ENCODE measurements at regions not wholly inside any gene's neighbourhood (a gene's known extent, or its start where the extent isn't known, plus 50 kb on each side); places are given as distances from the start of the nearest gene placed in this dataset.

GRCh38 chr4:26140150-26140898 lies 180.5 kb upstream of the RBPJ start:
- peaks cover 0 to 1% of the 10 kb centered on the region in 2 donors for H3K27me3 Mint-ChIP-seq
- Histone ChIP-seq H3K27ac (ENCODE audit: low read depth, low read length) (no peak overlapping the region), H3K4me3 (ENCODE audit: low read length) (no peak overlapping the region), H3K36me3 (ENCODE audit: insufficient read depth, low read length) (no peaks in the 10 kb centered on the region), H3K27me3 (ENCODE audit: insufficient read depth, low read length, poor library complexity, severe bottlenecking) (no peaks in the 10 kb centered on the region), H3K9me3 (ENCODE audit: low read length) (no peaks in the 10 kb centered on the region), H3K4me1 (ENCODE audit: insufficient read depth, low read length) (no peaks in the 10 kb centered on the region)
- no peak for DNase-seq
- no peak overlapping the region for H3K4me3 Mint-ChIP-seq
- ChIA-PET POLR2A (no interaction called here), CTCF (no interaction called here)
- H3K4me1 Mint-ChIP-seq, result peaks cover 9 to 11% (median 10%) of the 10 kb centered on the region in 3 donors
- no peaks in the 10 kb centered on the region for H3K9me3 Mint-ChIP-seq
- no peak overlapping the region for H3K27ac Mint-ChIP-seq
- H3K36me3 Mint-ChIP-seq, result peaks cover 0 to 4% (median 1%) of the 10 kb centered on the region in 3 donors

- peak overlapping the region in 2 of 8 donors; percentile 4 to 62 for H3K27ac Mint-ChIP-seq
- CTCF ChIA-PET, result interaction anchor here (1.0 kb wide), 1 partner anchor 13 kb away, joined by 3 read pairs; no protein-coding TSS in a partner anchor
- no peak for DNase-seq
- Histone ChIP-seq H3K4me3 (ENCODE audit: low read length) (no peak overlapping the region), H3K27ac (ENCODE audit: low read depth, low read length) (no peak overlapping the region), H3K27me3 (ENCODE audit: insufficient read depth, low read length, poor library complexity, severe bottlenecking) (no peaks in the 10 kb centered on the region), H3K36me3 (ENCODE audit: insufficient read depth, low read length) (no peaks in the 10 kb centered on the region), H3K4me1 (ENCODE audit: insufficient read depth, low read length) (no peaks in the 10 kb centered on the region), H3K9me3 (ENCODE audit: low read length) (no peaks in the 10 kb centered on the region)
- peaks cover 0 to 1% (median 0%) of the 10 kb centered on the region in 3 donors for H3K36me3 Mint-ChIP-seq
- no peaks in the 10 kb centered on the region for H3K9me3 Mint-ChIP-seq
- H3K4me1 Mint-ChIP-seq, result peaks cover 11 to 13% (median 13%) of the 10 kb centered on the region in 3 donors
- POLR2A ChIA-PET, result no interaction called here
- H3K27me3 Mint-ChIP-seq, result peaks cover 0 to 1% of the 10 kb centered on the region in 2 donors
- H3K4me3 Mint-ChIP-seq, result no peak overlapping the region
Measured at GRCh38 chr4:26141051-26141721, 179.6 kb upstream of the RBPJ start.

- H3K27me3 Mint-ChIP-seq, result peaks cover 0 to 1% of the 10 kb centered on the region in 2 donors
- no peak for DNase-seq
- H3K27ac ChIP-seq (ENCODE audit: low read depth, low read length), result no peak overlapping the region
- ChIA-PET CTCF (interaction anchor here (0.8 to 1.0 kb wide), 2 partner anchors 10 to 14 kb away, joined by 3 read pairs; no protein-coding TSS in a partner anchor), POLR2A (no interaction called here)
- H3K36me3 ChIP-seq (ENCODE audit: insufficient read depth, low read length), result no peaks in the 10 kb centered on the region
- H3K9me3 Mint-ChIP-seq, result no peaks in the 10 kb centered on the region
- H3K27me3 ChIP-seq (ENCODE audit: insufficient read depth, low read length, poor library complexity, severe bottlenecking), result no peaks in the 10 kb centered on the region
- H3K4me1 Mint-ChIP-seq, result peaks cover 11 to 13% (median 13%) of the 10 kb centered on the region in 3 donors
- no peaks in the 10 kb centered on the region for H3K9me3 ChIP-seq (ENCODE audit: low read length)
- H3K4me1 ChIP-seq (ENCODE audit: insufficient read depth, low read length), result no peaks in the 10 kb centered on the region
- peak overlapping the region in 1 of 7 donors; percentile 48 for H3K4me3 Mint-ChIP-seq
- no peak overlapping the region for H3K4me3 ChIP-seq (ENCODE audit: low read length)
- H3K27ac Mint-ChIP-seq, result peak overlapping the region in 4 of 8 donors; percentile 4 to 64 (median 19)
- peaks cover 0 to 5% (median 1%) of the 10 kb centered on the region in 3 donors for H3K36me3 Mint-ChIP-seq
Measured at GRCh38 chr4:26141911-26142638, 178.7 kb upstream of the RBPJ start.

- no peak overlapping the region for H3K4me3 ChIP-seq (ENCODE audit: low read length)
- peak overlapping the region in 1 of 8 donors; percentile 37 for H3K27ac Mint-ChIP-seq
- H3K27me3 ChIP-seq (ENCODE audit: insufficient read depth, low read length, poor library complexity, severe bottlenecking), result no peaks in the 10 kb centered on the region
- POLR2A ChIA-PET, result no interaction called here
- H3K36me3 Mint-ChIP-seq, result peaks cover 0 to 5% (median 1%) of the 10 kb centered on the region in 3 donors
- CTCF ChIA-PET, result interaction anchor here (0.7 kb wide), 1 partner anchor 156 kb away, joined by 3 read pairs; no protein-coding TSS in a partner anchor
- H3K36me3 ChIP-seq (ENCODE audit: insufficient read depth, low read length), result no peaks in the 10 kb centered on the region
- H3K4me1 ChIP-seq (ENCODE audit: insufficient read depth, low read length), result no peaks in the 10 kb centered on the region
- no peak for DNase-seq
- peaks cover 11 to 13% (median 13%) of the 10 kb centered on the region in 3 donors for H3K4me1 Mint-ChIP-seq
- no peak overlapping the region for H3K4me3 Mint-ChIP-seq
- H3K27ac ChIP-seq (ENCODE audit: low read depth, low read length), result no peak overlapping the region
- no peaks in the 10 kb centered on the region for H3K9me3 ChIP-seq (ENCODE audit: low read length)
- H3K9me3 Mint-ChIP-seq, result no peaks in the 10 kb centered on the region
- peaks cover 0 to 1% of the 10 kb centered on the region in 2 donors for H3K27me3 Mint-ChIP-seq
Measured at GRCh38 chr4:26144526-26145155, 176.2 kb upstream of the RBPJ start.

GRCh38 chr4:26145212-26145611 lies 175.6 kb upstream of the RBPJ start:
- no peaks in the 10 kb centered on the region for H3K9me3 ChIP-seq (ENCODE audit: low read length)
- H3K27me3 ChIP-seq (ENCODE audit: insufficient read depth, low read length, poor library complexity, severe bottlenecking), result no peaks in the 10 kb centered on the region
- CTCF ChIA-PET, result interaction anchor here (0.7 kb wide), 1 partner anchor 157 kb away, joined by 3 read pairs; no protein-coding TSS in a partner anchor
- no peak for DNase-seq
- Mint-ChIP-seq H3K36me3 (peaks cover 0 to 5% (median 1%) of the 10 kb centered on the region in 3 donors), H3K27ac (peak overlapping the region in 1 of 8 donors; percentile 25), H3K4me1 (peaks cover 11 to 13% (median 13%) of the 10 kb centered on the region in 3 donors), H3K27me3 (peaks cover 0 to 1% of the 10 kb centered on the region in 2 donors), H3K9me3 (no peaks in the 10 kb centered on the region), H3K4me3 (peak overlapping the region in 1 of 7 donors; percentile 5)
- H3K4me1 ChIP-seq (ENCODE audit: insufficient read depth, low read length), result no peaks in the 10 kb centered on the region
- POLR2A ChIA-PET, result no interaction called here
- no peak overlapping the region for H3K27ac ChIP-seq (ENCODE audit: low read depth, low read length)
- H3K36me3 ChIP-seq (ENCODE audit: insufficient read depth, low read length), result no peaks in the 10 kb centered on the region
- H3K4me3 ChIP-seq (ENCODE audit: low read length), result no peak overlapping the region

DNA sequence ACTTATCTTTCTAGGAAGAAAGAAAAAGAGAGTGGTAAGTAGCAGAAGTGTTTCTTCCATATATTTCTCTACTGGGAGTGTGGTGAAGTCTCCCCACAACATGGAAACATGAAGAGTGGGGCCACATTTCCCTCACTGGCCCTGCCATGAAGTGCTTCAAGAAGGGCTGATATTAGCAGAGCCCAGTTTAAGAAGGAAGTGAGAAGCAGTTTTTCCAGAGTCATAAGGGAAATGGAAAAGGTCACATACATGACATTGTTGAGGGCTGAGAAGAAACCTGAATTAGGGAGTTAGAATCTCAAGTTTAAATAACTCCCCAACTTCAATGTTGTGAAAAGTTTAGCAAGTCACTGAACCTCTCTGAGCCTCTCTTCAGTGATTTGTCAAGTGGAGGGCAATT lies 171.9 kb upstream of the RBPJ start:
- POLR2A ChIA-PET, result no interaction called here

DNA sequence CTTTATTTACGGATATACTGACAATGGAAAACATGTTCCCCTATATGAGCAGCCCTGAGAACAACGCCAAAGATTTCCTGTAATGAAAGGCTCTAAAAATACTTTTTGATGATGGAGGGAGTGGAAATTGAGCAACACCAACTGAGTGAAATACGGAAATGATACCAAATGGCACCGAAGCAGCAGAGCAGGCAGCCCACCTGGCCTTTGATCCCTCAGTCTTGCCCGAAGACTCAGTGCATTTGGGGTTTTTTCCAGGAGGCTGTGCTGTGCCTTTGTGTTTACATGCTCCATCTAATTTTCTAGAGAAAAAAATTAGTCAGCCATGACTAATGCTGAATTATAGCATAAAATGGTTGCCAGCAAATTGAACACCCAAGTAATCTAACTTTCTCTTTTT lies 169.9 kb upstream of the RBPJ start:
- Histone ChIP-seq H3K27me3 (ENCODE audit: insufficient read depth, low read length, poor library complexity, severe bottlenecking) (no peaks in the 10 kb centered on the region), H3K4me1 (ENCODE audit: insufficient read depth, low read length) (no peaks in the 10 kb centered on the region), H3K27ac (ENCODE audit: low read depth, low read length) (no peak overlapping the region), H3K4me3 (ENCODE audit: low read length) (no peak overlapping the region), H3K9me3 (ENCODE audit: low read length) (no peaks in the 10 kb centered on the region), H3K36me3 (ENCODE audit: insufficient read depth, low read length) (no peaks in the 10 kb centered on the region)
- Mint-ChIP-seq H3K9me3 (no peaks in the 10 kb centered on the region), H3K36me3 (peaks cover 0 to 5% (median 0%) of the 10 kb centered on the region in 3 donors), H3K27me3 (no peaks in the 10 kb centered on the region), H3K4me3 (no peak overlapping the region), H3K4me1 (peaks cover 0 to 5% (median 2%) of the 10 kb centered on the region in 3 donors), H3K27ac (peak overlapping the region in 1 of 8 donors; percentile 42)
- DNase-seq, result no peak
- CTCF ChIA-PET, result no interaction called here
- POLR2A ChIA-PET, result no interaction called here

More for the DNA sequence above, 171.9 kb upstream of the RBPJ start:
- H3K4me3 ChIP-seq (ENCODE audit: low read length), result no peak overlapping the region
- H3K9me3 ChIP-seq (ENCODE audit: low read length), result no peaks in the 10 kb centered on the region
- Mint-ChIP-seq H3K4me1 (peaks cover 8 to 11% (median 9%) of the 10 kb centered on the region in 3 donors), H3K36me3 (peaks cover 0 to 5% (median 0%) of the 10 kb centered on the region in 3 donors), H3K9me3 (no peaks in the 10 kb centered on the region), H3K27ac (peak overlapping the region in 1 of 8 donors; percentile 30), H3K27me3 (peaks cover 0 to 1% of the 10 kb centered on the region in 2 donors), H3K4me3 (no peak overlapping the region)
- no peaks in the 10 kb centered on the region for H3K36me3 ChIP-seq (ENCODE audit: insufficient read depth, low read length)
- no peaks in the 10 kb centered on the region for H3K4me1 ChIP-seq (ENCODE audit: insufficient read depth, low read length)
- H3K27me3 ChIP-seq (ENCODE audit: insufficient read depth, low read length, poor library complexity, severe bottlenecking), result no peaks in the 10 kb centered on the region
- no peak for DNase-seq
- CTCF ChIA-PET, result no interaction called here
- H3K27ac ChIP-seq (ENCODE audit: low read depth, low read length), result no peak overlapping the region
